IPS DF 4.7 (cell line): ENCODE measurements at regions not wholly inside any gene's neighbourhood (a gene's known extent, or its start where the extent isn't known, plus 50 kb on each side); places are given as distances from the start of the nearest gene placed in this dataset.
A peak's percentile ranks its signal among the peaks of the same experiment; 100 is the strongest.
"Not testable (repeated sequence)": the region's sequence is repeated elsewhere in the genome, so short reads cannot be mapped to it uniquely, and the experiment has no call there.

ENCODE experiments used
- DNase-seq: peaks from one replicate; pipeline ENCODE4 v3.0.0-alpha.2; 2013; ENCODE audit warnings: low spot score; ENCODE audit errors: extremely low read depth

GRCh38 chr13:85608255-85608829 lies 190.9 kb downstream of the SLITRK6 start:
- DNase-seq, result peak; percentile 16

DNA sequence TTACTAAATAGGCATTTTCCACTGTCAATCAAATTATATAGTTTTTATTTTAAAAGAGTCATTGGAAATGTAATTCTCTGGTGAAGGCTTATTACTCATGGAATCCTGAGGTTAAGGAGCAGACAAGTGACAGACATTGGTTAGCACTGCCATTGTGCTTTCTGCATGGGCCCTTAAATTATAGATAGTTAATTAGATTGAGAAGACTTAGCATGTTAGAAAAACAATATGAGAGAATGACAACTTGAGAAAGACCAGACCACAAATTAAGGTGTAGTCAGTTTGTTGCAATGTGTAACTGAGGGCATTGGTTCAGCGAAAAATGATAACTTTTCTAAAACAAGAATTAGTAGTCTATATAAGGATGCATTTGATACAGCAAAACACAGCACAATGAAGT lies 195.5 kb downstream of the SLITRK6 start:
- no peak for DNase-seq

- no peak for DNase-seq
Observed at GRCh38 chr13:85601526-85601925, 197.7 kb downstream of the SLITRK6 start.

DNA sequence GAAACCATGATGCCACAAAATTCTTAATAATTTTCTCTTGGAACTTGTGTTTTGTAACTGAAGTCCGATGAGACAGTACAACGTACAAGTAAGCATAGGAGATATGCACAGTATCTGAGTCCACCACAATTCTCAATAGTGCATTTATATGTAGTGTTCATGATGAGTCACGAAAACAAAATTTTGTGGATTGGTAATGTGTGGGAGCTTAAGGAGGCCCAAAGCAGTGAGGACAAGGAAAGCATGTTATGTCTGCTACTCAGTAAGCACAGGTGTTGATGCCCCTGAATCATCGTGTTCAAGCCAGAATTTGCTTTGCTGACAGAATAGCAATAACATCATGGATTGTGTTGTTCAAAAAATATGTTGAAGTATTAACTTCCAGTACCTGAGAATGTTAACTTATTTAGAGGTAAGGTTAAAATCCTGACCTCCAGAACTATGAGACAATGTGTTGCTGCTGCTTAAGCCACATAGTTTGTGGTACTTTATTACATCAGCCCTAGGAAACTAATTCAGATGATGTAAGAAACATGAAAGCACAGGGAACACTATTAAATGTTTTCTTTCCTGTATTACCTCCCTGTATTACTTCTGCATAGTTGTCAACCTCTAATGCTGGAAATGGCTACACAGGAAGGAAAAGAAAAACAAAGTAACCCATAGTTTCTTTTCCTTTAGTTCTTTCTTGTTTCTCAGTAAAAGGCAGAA lies 201.3 kb downstream of the SLITRK6 start:
- DNase-seq, result no peak

DNA sequence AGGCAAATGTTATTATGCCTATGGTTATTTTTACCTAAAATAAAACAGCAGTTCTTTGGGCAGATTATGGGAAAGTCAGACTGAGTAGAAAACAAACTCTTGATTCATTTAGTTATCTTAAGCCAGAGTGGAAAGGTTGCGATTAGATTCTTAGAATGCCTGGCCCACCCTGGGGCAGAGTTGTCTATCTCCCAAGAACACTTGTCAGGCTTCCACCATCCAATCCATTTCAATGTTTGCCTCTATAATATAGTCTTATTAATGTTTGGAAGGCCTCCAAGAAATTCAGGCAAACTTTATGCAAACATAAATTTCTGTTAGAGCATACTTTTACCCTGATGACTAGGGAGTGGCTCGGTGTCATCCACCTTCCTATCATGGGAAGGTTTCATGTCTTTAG lies 207.0 kb downstream of the SLITRK6 start:
- no peak for DNase-seq

- DNase-seq, result no peak
Observed at GRCh38 chr13:85590231-85590931, 208.8 kb downstream of the SLITRK6 start.

- no peak for DNase-seq
Observed at GRCh38 chr13:85589021-85589420, 210.2 kb downstream of the SLITRK6 start.

DNA sequence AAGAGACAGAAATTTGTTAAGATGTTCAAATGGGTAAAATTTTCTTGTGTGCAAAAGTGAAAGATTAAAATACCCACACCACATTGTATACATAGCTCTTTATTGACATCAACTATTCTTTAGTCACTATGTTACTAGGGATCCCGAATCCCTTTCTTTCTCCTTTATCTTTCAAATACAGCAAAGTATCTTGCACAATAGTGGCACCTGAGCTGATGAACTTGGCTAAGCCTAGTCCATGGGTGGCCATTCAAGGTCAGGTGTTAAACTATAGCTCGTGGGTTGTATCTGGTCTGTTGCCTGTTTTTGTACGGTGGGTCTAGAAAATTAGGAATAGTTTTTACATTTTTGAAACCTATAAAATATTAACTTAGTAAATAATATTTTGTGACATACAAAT lies 210.9 kb downstream of the SLITRK6 start:
- no peak for DNase-seq

DNA sequence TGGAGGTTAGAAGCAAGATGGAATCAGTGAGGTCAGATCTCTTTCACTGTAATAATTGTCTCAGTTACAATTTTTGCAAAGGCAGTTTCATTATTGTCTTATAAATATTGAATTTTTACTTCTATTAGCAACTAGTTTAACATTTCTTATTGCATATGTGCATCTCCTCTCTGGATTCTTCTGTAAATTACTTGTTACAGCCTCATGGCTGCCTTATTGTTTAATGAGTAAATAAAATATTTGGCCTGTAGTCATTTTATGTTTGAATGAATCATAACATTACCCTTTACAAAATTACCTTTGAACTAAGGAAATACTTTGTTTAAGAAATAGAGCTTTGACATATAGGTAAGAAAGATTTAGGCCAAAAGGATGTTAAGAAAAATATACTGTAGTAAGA lies 212.4 kb downstream of the SLITRK6 start:
- no peak for DNase-seq

- no peak for DNase-seq
Observed at GRCh38 chr13:85586422-85586831, 212.8 kb downstream of the SLITRK6 start.

- DNase-seq, result no peak
Observed at GRCh38 chr13:85582890-85583289, 216.3 kb downstream of the SLITRK6 start.

- DNase-seq, result no peak
Observed at GRCh38 chr13:85575110-85575509, 224.1 kb downstream of the SLITRK6 start.

DNA sequence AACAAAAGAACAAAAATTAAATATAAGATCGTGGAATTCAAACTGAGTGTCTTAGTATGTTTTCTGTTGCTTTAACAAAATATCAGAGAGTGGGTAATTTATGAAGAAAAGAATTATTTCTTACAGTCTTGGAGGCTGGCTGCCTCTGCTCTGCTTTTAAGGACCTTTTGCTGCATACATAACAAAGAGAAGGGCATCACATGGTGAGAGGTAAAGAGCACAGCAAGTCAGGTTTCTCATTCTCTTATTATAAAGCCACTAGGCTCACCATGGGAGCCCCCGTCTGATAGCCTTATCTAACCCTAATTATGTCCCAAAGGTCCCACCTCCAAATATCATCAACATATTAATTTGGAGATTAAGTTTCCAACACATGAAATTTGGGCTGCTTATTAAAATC lies 231.3 kb downstream of the SLITRK6 start:
- no peak for DNase-seq

DNA sequence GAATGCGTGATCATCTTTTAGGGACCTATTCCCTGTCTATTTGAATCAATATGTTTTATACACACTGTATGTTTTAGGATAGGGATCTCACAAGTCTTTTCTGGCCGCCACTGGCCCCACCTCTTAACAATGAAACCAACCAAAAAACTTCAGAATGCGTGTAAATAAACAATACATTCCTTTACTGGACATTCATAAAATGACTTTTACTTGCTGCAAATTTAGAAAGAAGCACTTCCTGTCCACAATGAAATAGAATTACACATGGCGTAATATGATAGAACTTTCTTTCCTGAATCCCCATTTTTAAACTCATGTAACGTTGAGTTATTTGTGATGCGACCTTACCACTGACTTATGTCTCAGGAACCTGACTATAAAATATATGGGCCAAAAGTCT lies 233.6 kb downstream of the SLITRK6 start:
- no peak for DNase-seq

GRCh38 chr13:85564598-85564997 lies 234.6 kb downstream of the SLITRK6 start:
- DNase-seq, result no peak

DNA sequence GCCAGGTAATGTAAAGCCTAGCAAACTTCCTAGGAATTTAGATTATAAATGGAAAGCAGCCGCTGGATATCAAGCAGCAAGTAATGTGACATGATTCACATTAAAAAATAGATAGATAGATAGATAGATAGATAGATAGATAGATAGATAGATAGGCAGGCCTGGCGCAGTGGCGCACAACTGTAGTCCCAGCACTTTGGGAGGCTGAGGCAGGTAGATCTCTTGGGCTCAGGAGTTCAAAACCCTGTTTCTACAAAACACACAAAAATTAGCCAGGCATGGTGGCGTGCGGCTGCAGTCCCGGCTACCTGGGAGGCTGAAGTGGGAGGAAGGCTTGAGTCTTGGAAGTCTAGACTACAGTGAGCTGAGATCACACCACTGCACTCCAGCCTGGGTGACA lies 236.9 kb downstream of the SLITRK6 start:
- no peak for DNase-seq

DNA sequence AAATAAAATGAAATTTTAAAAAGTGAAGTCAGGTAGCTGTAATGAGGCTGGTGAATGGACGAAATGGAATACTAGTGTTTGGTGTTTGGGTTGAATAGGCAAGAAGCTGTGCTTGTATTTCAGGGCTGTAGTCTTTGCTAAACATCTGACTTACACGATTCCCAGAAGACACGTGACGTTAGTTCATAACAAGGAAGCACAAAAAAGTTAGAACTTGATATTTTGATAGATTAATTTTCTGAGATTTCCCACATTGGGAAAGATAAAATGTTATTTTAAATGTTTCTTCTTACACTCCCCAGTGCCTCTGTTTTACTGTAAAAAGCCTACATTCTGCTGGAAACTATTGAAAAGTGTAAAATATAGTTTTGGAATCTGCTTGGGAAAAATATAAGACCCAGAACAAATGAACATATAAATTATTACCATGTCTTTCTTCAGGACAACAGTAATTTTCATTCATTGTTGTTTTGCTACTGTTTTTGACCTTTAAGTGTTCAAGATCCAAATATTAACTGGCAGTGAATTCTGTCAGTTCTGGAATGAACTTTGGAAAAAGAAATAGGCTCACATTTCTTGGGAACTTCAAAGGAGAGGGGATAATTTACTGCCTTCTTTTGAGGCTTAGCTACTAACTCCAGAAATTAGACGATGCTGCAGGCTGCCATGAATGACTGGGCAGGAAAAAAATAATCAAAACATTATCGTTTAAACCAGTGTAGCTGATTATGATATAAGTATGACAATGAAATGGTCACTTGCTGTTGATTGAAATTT lies 241.3 kb downstream of the SLITRK6 start:
- no peak for DNase-seq

DNA sequence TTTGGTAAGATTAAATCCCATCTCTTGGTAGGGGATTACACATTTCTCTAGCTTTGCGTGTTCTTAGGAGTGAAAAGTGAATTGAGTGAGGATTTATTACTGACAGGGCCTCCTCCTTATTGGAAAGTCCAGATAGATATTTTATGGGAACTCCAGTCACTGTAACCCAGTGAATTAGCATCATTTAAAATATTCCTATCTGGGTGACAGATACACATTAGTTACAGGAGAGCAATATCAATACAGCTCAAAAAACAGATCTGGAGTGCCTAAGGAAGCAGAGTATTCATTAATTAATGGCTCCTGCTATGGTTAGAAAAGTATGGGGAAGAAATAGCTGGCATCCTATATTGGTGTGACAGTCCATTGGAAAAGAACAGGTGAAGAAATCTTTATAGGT lies 248.2 kb downstream of the SLITRK6 start:
- DNase-seq, result no peak

DNA sequence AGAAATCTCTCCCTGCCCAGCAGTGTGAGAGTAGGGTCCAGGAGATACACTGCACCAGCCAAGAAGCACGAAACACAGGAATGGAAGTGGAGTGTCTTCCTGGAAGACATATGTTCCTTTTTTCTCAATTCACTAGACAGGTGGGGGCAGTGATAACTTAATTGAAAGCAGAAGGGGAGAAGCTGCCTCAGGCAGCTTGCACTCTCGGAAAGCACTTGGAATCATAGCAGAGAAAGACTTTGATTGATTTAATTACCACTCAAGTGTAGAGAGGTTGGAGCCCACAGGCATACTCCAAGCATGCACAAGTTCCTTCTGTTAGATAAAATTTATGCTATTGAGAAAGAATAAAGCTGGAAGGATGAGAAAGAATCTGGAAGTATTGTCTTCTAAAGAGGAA lies 249.4 kb downstream of the SLITRK6 start:
- DNase-seq, result no peak

DNA sequence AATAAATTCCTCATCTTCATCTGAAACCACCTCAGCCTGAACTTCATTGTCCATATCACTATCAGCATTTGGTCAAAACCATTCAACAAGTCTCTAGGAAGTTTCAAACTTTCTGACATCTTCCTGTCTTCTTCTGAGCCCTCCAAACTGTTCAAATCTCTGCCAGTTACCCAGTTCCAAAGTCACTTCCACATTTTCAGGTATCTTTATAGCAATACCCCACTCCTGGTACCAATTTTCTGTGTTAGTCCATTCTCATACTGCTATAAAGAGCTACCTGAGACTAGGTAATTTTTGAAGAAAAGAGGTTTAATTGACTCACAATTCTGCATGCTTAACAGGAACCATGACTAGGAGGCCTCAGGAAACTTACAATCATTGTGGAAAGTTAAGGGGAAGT lies 250.4 kb downstream of the SLITRK6 start:
- DNase-seq, result not testable (repeated sequence)

GRCh38 chr13:85545771-85546170 lies 253.4 kb downstream of the SLITRK6 start:
- DNase-seq, result no peak

DNA sequence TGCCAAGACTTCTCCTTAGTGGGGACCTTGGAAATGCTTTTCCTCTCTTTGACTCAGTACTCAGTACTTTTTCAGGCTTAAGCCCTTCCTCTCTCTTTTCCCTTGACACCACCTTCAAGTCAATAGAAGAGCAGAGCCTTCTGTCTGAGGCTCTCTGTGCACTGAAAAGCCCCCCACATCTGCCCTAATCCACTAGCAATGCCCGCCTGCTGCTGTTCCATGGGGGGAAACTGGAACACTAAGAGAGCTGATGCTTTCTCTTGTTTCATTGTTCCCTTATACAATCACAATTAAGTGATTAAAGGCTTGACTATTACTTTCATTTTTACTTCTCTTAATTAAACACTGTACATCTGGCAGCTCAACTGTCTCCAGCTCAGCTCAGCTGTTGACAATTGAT lies 254.5 kb downstream of the SLITRK6 start:
- no peak for DNase-seq
